Heart left ventricle (tissue), 13 donors: ENCODE measurements at regions not wholly inside any gene's neighbourhood (a gene's known extent, or its start where the extent isn't known, plus 50 kb on each side); places are given as distances from the start of the nearest gene placed in this dataset.

Source experiments
- POLR2A ChIP-seq, 2 donors: fragments of 450-650 bp; IDR thresholded peaks; one replicate each; pipeline ENCODE4 v1.6.1; 2017; ENCODE audit warnings: antibody characterized with exemption in 2 of 2, mild to moderate bottlenecking in 2 of 2, moderate library complexity in 2 of 2
- TF ChIP-seq, protein P1 (sequence below), 12 donors: fragments of 200-600 bp; sonication (generic) in 4 of 12; IDR thresholded peaks; one replicate each; pipeline versions ENCODE4 v1.5.0 to v1.8.0; 2018 to 2022; ENCODE audit warnings: antibody characterized with exemption in 12 of 12, mild to moderate bottlenecking in 5 of 12
- donor health status: ischemic (EF 13 %, LVEDD 7.1; RV severe dilation, severe dysfunction).
- donor health status: DM: no; HTN: yes; CAD: no.
- donor health status: DM: no; HTN: no; CAD: no.
- donor health status: ischemic (EF 25% LVEDD 6.9; RV normal size, moderate dysfunction).
- donor health status: ischemic (EF 25% LVEDD 5.7; RV mildly dilated, moderate dysfunction).
- donor health status: ischemic (EF 35%, LVEDD 5.7; RV mildly dilated, moderate dysfunction).
- donor health status: nonischemic (EF 11% LVEDD 7.7; RV severe dilation, severe dysfunction).
- donor health status: DM: yes; HTN: yes; CAD: no.
- donor health status: PGD.
- donor health status: ischemic (EF 29% LVEDD 5.4; RV normal size, mild dysfunction).
- donor health status: nonischemic (EF 23%, LVEDD 6.1; RV moderate dilation, normal function).

DNA sequence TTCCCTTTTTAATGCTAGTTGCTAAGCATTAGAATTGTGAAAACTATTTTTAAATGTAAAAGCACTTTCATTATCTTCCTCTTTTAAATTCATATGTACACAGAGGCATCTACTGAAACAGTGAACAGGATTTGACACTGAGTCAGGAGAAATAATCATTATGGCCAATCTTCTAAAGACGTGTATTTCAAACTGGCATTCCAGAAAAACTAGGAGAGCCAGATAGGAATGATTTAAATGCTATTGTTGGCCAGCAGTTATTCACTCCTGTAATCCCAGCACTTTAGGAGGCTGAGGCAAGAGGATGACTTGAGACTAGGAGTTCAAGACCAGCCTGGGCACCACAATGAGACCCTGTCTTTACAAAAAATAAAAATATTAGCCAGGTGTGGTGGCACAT, 67.6 kb upstream of the RAP2B start:
- TF ChIP-seq, protein P1, sequence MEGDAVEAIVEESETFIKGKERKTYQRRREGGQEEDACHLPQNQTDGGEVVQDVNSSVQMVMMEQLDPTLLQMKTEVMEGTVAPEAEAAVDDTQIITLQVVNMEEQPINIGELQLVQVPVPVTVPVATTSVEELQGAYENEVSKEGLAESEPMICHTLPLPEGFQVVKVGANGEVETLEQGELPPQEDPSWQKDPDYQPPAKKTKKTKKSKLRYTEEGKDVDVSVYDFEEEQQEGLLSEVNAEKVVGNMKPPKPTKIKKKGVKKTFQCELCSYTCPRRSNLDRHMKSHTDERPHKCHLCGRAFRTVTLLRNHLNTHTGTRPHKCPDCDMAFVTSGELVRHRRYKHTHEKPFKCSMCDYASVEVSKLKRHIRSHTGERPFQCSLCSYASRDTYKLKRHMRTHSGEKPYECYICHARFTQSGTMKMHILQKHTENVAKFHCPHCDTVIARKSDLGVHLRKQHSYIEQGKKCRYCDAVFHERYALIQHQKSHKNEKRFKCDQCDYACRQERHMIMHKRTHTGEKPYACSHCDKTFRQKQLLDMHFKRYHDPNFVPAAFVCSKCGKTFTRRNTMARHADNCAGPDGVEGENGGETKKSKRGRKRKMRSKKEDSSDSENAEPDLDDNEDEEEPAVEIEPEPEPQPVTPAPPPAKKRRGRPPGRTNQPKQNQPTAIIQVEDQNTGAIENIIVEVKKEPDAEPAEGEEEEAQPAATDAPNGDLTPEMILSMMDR (IDR thresholded peaks at IDR 0.05) = no peak
- TF ChIP-seq POLR2A (IDR thresholded peaks at IDR 0.05) = no peak
